B cell (primary cell): ENCODE measurements at regions not wholly inside any gene's neighbourhood (a gene's known extent, or its start where the extent isn't known, plus 50 kb on each side); places are given as distances from the start of the nearest gene placed in this dataset.

Experiments used
- ATAC-seq: fragments of 200-7000 bp; cut with Tn5 transposase; one replicate; pipeline ENCODE4 v1.10.0; 2021; ENCODE audit warnings: low read depth, mild to moderate bottlenecking, moderate number of reproducible peaks, moderate library complexity
- CTCF ChIA-PET: fragments of 350-600 bp; sonication (Branson Sonifier 250); formaldehyde crosslinking; loops from one replicate; lab custom pipeline; 2021; ENCODE audit warnings: antibody characterized with exemption, inconsistent platforms; lab: Charles Lee
- POLR2A ChIA-PET: fragments of 350-600 bp; sonication (Branson Sonifier 250); formaldehyde crosslinking; loops from one replicate; lab custom pipeline; 2021; ENCODE audit warnings: antibody characterized with exemption; lab: Charles Lee
- DNase-seq: peaks from one replicate; pipeline ENCODE4 v3.0.0; 2013
- H2AFZ ChIP-seq: 2 replicates; pipeline ENCODE4 v1.6.1; 2012; ENCODE audit warnings: mild to moderate bottlenecking, low read depth, low read length; ENCODE audit not compliant: insufficient read depth, poor library complexity, severe bottlenecking
- H3K27ac ChIP-seq, 2 donors: 1 replicate in 1 of 2; 2 replicates in 1 of 2; pipeline ENCODE4 v1.5.1; 2012 to 2013; ENCODE audit warnings: low read length in 2 of 2, mild to moderate bottlenecking in 2 of 2, moderate library complexity in 1 of 2
- H3K27me3 ChIP-seq, 4 experiments: fragments of 200-600 bp in 1 of 4; sonication (generic) in 1 of 4; replicated peaks in 1 of 4; 1 replicate in 2 of 4; 2 replicates in 2 of 4; pipeline versions ENCODE4 v1.6.1 to v1.7.0; 2013 to 2016; ENCODE audit warnings: low read length in 3 of 4, mild to moderate bottlenecking in 2 of 4, mixed read lengths in 1 of 4, moderate library complexity in 1 of 4; ENCODE audit not compliant: insufficient read depth in 4 of 4, control insufficient read depth in 3 of 4; ENCODE audit errors: control extremely low read depth in 1 of 4
- H3K36me3 ChIP-seq, 2 experiments: replicated peaks in 1 of 2; 1 replicate in 1 of 2; 2 replicates in 1 of 2; pipeline versions ENCODE4 v1.6.1 to v1.7.1; 2013; ENCODE audit warnings: low read length in 1 of 2; ENCODE audit not compliant: insufficient read depth in 2 of 2, control insufficient read depth in 1 of 2; ENCODE audit errors: control extremely low read depth in 1 of 2, extremely low read depth in 1 of 2
- H3K4me1 ChIP-seq, 2 donors: fragments of 200-600 bp in 1 of 2; sonication (generic) in 1 of 2; 1 replicate in 1 of 2; 2 replicates in 1 of 2; pipeline versions ENCODE4 v1.5.1 to v1.6.1; 2013 to 2017; ENCODE audit warnings: low read length in 2 of 2; ENCODE audit not compliant: control insufficient read depth in 2 of 2, insufficient read depth in 2 of 2
- H3K4me2 ChIP-seq: replicated peaks from 2 replicates; pipeline ENCODE3; 2012; ENCODE audit warnings: mild to moderate bottlenecking, low read depth, low read length; ENCODE audit not compliant: poor library complexity, severe bottlenecking
- H3K4me3 ChIP-seq, 5 experiments: fragments of 200-600 bp in 1 of 5; sonication (generic) in 1 of 5; 1 replicate in 3 of 5; 2 replicates in 2 of 5; pipeline versions ENCODE4 v1.5.1 to v1.7.0; 2011 to 2016; ENCODE audit warnings: low read length in 4 of 5, mild to moderate bottlenecking in 4 of 5, low read depth in 2 of 5, control low read depth in 1 of 5, moderate library complexity in 1 of 5; ENCODE audit not compliant: insufficient read depth in 1 of 5; ENCODE audit errors: control extremely low read depth in 1 of 5, extremely low read depth in 1 of 5
- H3K79me2 ChIP-seq: fragments of 200-600 bp; sonication (generic); one replicate; pipeline ENCODE4 v1.6.0; 2016; ENCODE audit warnings: low read length; ENCODE audit not compliant: control insufficient read depth, insufficient read depth
- H3K9ac ChIP-seq: fragments of 200-600 bp; sonication (generic); 2 replicates; pipeline ENCODE4 v1.6.1; 2017; ENCODE audit warnings: mild to moderate bottlenecking, low read length, moderate library complexity
- H3K9me3 ChIP-seq, 3 donors: one replicate each; pipeline versions ENCODE4 v1.6.1 to v1.7.1; 2013; ENCODE audit warnings: low read length in 2 of 3; ENCODE audit not compliant: control insufficient read depth in 2 of 3, insufficient read depth in 1 of 3; ENCODE audit errors: control extremely low read depth in 1 of 3
- H4K20me1 ChIP-seq: 2 replicates; pipeline ENCODE4 v1.6.0; 2012; ENCODE audit warnings: mild to moderate bottlenecking, low read length; ENCODE audit not compliant: insufficient read depth, control insufficient read depth, poor library complexity, severe bottlenecking
- H3K27ac Mint-ChIP-seq: one replicate; pipeline ENCODE4 v1.8.0; 2021; ENCODE audit warnings: mixed read lengths
- H3K27me3 Mint-ChIP-seq: one replicate; pipeline ENCODE4 v1.8.0; 2021; ENCODE audit warnings: mixed read lengths
- H3K4me1 Mint-ChIP-seq: one replicate; pipeline ENCODE4 v1.8.0; 2021; ENCODE audit warnings: mixed read lengths
- H3K4me3 Mint-ChIP-seq: one replicate; pipeline ENCODE4 v1.8.0; 2021; ENCODE audit warnings: mixed read lengths
- H3K9me3 Mint-ChIP-seq: one replicate; pipeline ENCODE4 v1.8.0; 2022; ENCODE audit warnings: mixed read lengths; ENCODE audit not compliant: insufficient read depth
- EZH2 ChIP-seq: IDR thresholded peaks from 2 replicates; pipeline ENCODE4 v1.6.1; 2012; ENCODE audit warnings: borderline replicate concordance, low read depth, mild to moderate bottlenecking, moderate library complexity, low read length; ENCODE audit not compliant: insufficient read depth, poor library complexity, severe bottlenecking
- WGBS: methylation state at CpG from one replicate; pipeline ENCODE4 v1.1.5; 2013; ENCODE audit warnings: missing lambda C conversion rate; ENCODE audit not compliant: insufficient coverage; 5-methylcytosine and 5-hydroxymethylcytosine counted together
- intact Hi-C: fragments of 100-400 bp; cut with micrococcal nuclease; formaldehyde crosslinking; loops from one replicate; pipeline ENCODE4 v1.10.0; 2022
- TF ChIP-seq, protein P1 (sequence below): fragments of 200-600 bp; IDR thresholded peaks from one replicate; pipeline ENCODE4 v1.8.0; 2022; ENCODE audit warnings: antibody characterized with exemption, mild to moderate bottlenecking

- H3K9me3 ChIP-seq = peaks cover 0 to 4% (median 0%) of the 10 kb centered on the region in 3 donors
These were observed 186.8 kb upstream of the NFIB start for GRCh38 chr9:14500705-14501104.

DNA sequence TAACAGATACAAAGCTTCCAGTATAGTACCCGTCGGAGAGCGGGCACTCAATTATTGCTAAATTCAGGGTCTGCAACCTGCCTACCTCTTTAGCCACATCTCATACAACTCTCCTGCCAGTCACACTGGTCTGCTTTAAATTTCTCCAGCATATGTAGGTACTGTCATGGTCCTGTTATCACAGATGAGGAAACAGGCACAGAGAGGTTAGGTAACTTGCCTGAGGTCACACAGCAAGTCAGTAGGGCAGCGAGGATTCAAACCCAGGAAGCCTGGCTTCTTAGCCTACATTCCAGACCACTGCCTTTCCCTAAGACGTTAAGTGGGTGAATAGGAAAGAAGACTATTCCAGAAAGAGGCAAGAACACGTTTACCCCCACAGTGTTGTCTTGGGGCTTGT, 186.0 kb upstream of the NFIB start:
- intact Hi-C loops = no loop called here
- no CpG with 5 or more reads among the region's 6 CpGs for WGBS
- Histone ChIP-seq H3K4me1 (no peaks in the 10 kb centered on the region), H2AFZ (no peak overlapping the region), H4K20me1 (no peaks in the 10 kb centered on the region), H3K27me3 (no peaks in the 10 kb centered on the region), H3K9me3 (no peaks in the 10 kb centered on the region), H3K27ac (no peak overlapping the region), H3K36me3 (no peaks in the 10 kb centered on the region), H3K4me2 (no peak overlapping the region), H3K79me2 (no peaks in the 10 kb centered on the region), H3K4me3 (no peak overlapping the region), H3K9ac (no peak overlapping the region)
- no peak overlapping the region for H3K27ac Mint-ChIP-seq
- no peak for ATAC-seq
- no peaks in the 10 kb centered on the region for H3K4me1 Mint-ChIP-seq
- ChIA-PET POLR2A (no interaction called here), CTCF (no interaction called here)
- TF ChIP-seq EZH2 = no peak
- TF ChIP-seq, protein P1, sequence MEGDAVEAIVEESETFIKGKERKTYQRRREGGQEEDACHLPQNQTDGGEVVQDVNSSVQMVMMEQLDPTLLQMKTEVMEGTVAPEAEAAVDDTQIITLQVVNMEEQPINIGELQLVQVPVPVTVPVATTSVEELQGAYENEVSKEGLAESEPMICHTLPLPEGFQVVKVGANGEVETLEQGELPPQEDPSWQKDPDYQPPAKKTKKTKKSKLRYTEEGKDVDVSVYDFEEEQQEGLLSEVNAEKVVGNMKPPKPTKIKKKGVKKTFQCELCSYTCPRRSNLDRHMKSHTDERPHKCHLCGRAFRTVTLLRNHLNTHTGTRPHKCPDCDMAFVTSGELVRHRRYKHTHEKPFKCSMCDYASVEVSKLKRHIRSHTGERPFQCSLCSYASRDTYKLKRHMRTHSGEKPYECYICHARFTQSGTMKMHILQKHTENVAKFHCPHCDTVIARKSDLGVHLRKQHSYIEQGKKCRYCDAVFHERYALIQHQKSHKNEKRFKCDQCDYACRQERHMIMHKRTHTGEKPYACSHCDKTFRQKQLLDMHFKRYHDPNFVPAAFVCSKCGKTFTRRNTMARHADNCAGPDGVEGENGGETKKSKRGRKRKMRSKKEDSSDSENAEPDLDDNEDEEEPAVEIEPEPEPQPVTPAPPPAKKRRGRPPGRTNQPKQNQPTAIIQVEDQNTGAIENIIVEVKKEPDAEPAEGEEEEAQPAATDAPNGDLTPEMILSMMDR = no peak
- H3K4me3 Mint-ChIP-seq = no peak overlapping the region
- H3K9me3 Mint-ChIP-seq = no peaks in the 10 kb centered on the region
- no peak for DNase-seq
- peaks cover 3% of the 10 kb centered on the region for H3K27me3 Mint-ChIP-seq

More at GRCh38 chr9:14500705-14501104, 186.8 kb upstream of the NFIB start:
- Histone ChIP-seq H4K20me1 (no peaks in the 10 kb centered on the region), H2AFZ (no peak overlapping the region), H3K4me2 (no peak overlapping the region), H3K4me3 (no peak overlapping the region), H3K36me3 (no peaks in the 10 kb centered on the region), H3K9ac (no peak overlapping the region), H3K27ac (no peak overlapping the region), H3K27me3 (no peaks in the 10 kb centered on the region), H3K79me2 (no peaks in the 10 kb centered on the region), H3K4me1 (no peaks in the 10 kb centered on the region)
- no peak for ATAC-seq
- intact Hi-C loops = no loop called here
- H3K27me3 Mint-ChIP-seq = no peaks in the 10 kb centered on the region
- H3K27ac Mint-ChIP-seq = no peak overlapping the region
- no peak for TF ChIP-seq EZH2
- TF ChIP-seq, protein P1 = no peak
- DNase-seq = no peak
- no peaks in the 10 kb centered on the region for H3K4me1 Mint-ChIP-seq
- ChIA-PET CTCF (no interaction called here), POLR2A (no interaction called here)
- no peak overlapping the region for H3K4me3 Mint-ChIP-seq
- 80% methylated on average over 2 of the region's 9 CpGs for WGBS
- no peaks in the 10 kb centered on the region for H3K9me3 Mint-ChIP-seq
